ENCODE measurements at regions not wholly inside any gene's neighbourhood (a gene's known extent, or its start where the extent isn't known, plus 50 kb on each side); places are given as distances from the start of the nearest gene placed in this dataset.

DNA sequence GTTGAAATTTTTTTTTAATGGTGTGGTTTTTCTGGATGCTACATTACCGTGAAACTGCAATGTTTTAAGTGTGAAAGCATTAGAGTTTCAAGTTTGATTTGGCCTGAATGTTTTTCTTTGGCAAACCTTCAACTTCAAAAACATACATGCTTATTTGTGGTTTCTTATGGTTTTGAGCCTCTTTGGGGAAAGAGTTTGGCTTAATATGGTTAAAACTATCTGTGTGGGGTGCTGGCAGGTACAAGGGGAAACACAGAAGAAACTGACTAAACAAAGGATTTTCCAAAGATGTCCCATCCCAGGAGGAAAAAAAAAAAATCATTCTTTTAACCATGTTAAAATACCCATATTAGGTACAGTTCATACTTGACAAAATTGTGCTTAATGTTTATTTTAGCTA is 121.1 kb downstream of the HGF start:
- TF ChIP-seq POLR2A (IDR thresholded peaks at IDR 0.05; ENCODE audit: extremely low read depth, insufficient read length) (no peak), MYC (IDR thresholded peaks at IDR 0.05; ENCODE audit: low read depth, low read length) (no peak), MAX (IDR thresholded peaks at IDR 0.05; ENCODE audit: low read depth, low read length) (no peak)
- no peak for DNase-seq (ENCODE audit: low read depth)
- no peak overlapping the region for H3K4me3 ChIP-seq (ENCODE audit: low read depth, low read length)

DNA sequence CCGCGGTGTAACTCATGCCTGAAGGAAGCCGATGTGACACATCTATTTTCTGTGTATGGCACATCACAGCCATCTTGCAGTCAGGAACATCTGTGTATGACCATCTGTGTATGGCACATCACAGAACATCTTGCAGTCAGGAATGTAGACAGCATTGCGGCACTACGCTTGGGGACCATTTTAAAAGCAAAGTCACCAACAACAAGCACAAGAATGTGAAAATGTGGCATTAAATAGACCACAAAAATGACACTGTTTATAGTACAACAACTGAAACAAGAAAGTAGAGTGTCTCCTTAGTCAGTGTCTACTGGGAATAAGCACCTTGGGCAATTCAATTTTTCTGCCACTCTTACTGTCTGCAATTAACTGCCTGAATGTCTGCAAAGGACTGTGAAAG is 124.4 kb downstream of the HGF start:
- TF ChIP-seq MYC (IDR thresholded peaks at IDR 0.05; ENCODE audit: low read depth, low read length) (no peak), POLR2A (IDR thresholded peaks at IDR 0.05; ENCODE audit: extremely low read depth, insufficient read length) (no peak), MAX (IDR thresholded peaks at IDR 0.05; ENCODE audit: low read depth, low read length) (no peak)
- TF ChIP-seq, protein P1, sequence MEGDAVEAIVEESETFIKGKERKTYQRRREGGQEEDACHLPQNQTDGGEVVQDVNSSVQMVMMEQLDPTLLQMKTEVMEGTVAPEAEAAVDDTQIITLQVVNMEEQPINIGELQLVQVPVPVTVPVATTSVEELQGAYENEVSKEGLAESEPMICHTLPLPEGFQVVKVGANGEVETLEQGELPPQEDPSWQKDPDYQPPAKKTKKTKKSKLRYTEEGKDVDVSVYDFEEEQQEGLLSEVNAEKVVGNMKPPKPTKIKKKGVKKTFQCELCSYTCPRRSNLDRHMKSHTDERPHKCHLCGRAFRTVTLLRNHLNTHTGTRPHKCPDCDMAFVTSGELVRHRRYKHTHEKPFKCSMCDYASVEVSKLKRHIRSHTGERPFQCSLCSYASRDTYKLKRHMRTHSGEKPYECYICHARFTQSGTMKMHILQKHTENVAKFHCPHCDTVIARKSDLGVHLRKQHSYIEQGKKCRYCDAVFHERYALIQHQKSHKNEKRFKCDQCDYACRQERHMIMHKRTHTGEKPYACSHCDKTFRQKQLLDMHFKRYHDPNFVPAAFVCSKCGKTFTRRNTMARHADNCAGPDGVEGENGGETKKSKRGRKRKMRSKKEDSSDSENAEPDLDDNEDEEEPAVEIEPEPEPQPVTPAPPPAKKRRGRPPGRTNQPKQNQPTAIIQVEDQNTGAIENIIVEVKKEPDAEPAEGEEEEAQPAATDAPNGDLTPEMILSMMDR (IDR thresholded peaks at IDR 0.05; ENCODE audit: low read depth, low read length) = no peak
- H3K4me3 ChIP-seq (ENCODE audit: low read depth, low read length) = no peak overlapping the region
- DNase-seq (ENCODE audit: low read depth) = no peak

GRCh38 chr7:81641873-81642272 is 128.0 kb downstream of the HGF start:
- TF ChIP-seq, protein P1 (IDR thresholded peaks at IDR 0.05; ENCODE audit: low read depth, low read length) = no peak
- no peak for TF ChIP-seq POLR2A (IDR thresholded peaks at IDR 0.05; ENCODE audit: extremely low read depth, insufficient read length)
- H3K4me3 ChIP-seq (ENCODE audit: low read depth, low read length) = no peak overlapping the region
- DNase-seq (ENCODE audit: low read depth) = no peak

GRCh38 chr7:81638198-81638597 is 131.6 kb downstream of the HGF start:
- TF ChIP-seq MAX (IDR thresholded peaks at IDR 0.05; ENCODE audit: low read depth, low read length) = no peak
- TF ChIP-seq, protein P1 (IDR thresholded peaks at IDR 0.05; ENCODE audit: low read depth, low read length) = no peak
- no peak for TF ChIP-seq POLR2A (IDR thresholded peaks at IDR 0.05; ENCODE audit: extremely low read depth, insufficient read length)
- TF ChIP-seq MYC (IDR thresholded peaks at IDR 0.05; ENCODE audit: low read depth, low read length) = no peak
- H3K4me3 ChIP-seq (ENCODE audit: low read depth, low read length) = no peak overlapping the region
- peak; percentile 22 for DNase-seq (ENCODE audit: low read depth)

GRCh38 chr7:81637534-81637933 is 132.3 kb downstream of the HGF start:
- no peak for DNase-seq (ENCODE audit: low read depth)
- no peak overlapping the region for H3K4me3 ChIP-seq (ENCODE audit: low read depth, low read length)
- TF ChIP-seq, protein P1 (IDR thresholded peaks at IDR 0.05; ENCODE audit: low read depth, low read length) = no peak

DNA sequence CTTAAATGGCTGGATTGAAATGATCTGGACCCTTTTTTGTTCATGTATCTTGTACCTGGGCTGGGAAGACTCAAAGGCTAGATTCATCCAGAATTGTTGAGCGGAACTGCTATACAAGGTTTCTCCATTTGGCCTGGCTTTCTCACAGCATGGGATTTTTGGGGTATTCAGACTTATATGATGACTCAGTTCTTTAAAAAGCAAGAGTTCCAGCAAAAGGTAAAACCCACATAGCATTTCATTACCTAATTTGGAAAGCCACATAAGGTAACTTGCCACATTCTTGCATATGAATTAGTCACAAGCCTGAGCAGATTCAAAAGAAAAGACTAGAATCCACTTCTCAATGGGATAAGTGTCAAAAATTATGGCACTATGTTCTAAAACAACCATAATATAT is 137.4 kb downstream of the HGF start:
- TF ChIP-seq POLR2A (IDR thresholded peaks at IDR 0.05; ENCODE audit: extremely low read depth, insufficient read length) = no peak
- TF ChIP-seq MAX (IDR thresholded peaks at IDR 0.05; ENCODE audit: low read depth, low read length) = no peak
- no peak for TF ChIP-seq MYC (IDR thresholded peaks at IDR 0.05; ENCODE audit: low read depth, low read length)
- TF ChIP-seq, protein P1 (IDR thresholded peaks at IDR 0.05; ENCODE audit: low read depth, low read length) = no peak
- no peak for DNase-seq (ENCODE audit: low read depth)
- no peak overlapping the region for H3K4me3 ChIP-seq (ENCODE audit: low read depth, low read length)
